ENCODE measurements at regions not wholly inside any gene's neighbourhood (a gene's known extent, or its start where the extent isn't known, plus 50 kb on each side); places are given as distances from the start of the nearest gene placed in this dataset.

- no peaks in the 10 kb centered on the region for H3K36me3 ChIP-seq (ENCODE audit: control insufficient read depth, insufficient read depth, low read length)
- no peaks in the 10 kb centered on the region for H3K9me3 ChIP-seq (ENCODE audit: control insufficient read depth, low read length)
- no peaks in the 10 kb centered on the region for H3K79me2 ChIP-seq
- no peak for TF ChIP-seq CTCF (IDR thresholded peaks at IDR 0.05)
- H3K27ac ChIP-seq, result no peak overlapping the region
- no peak overlapping the region for H3K4me2 ChIP-seq (ENCODE audit: low read length)
- H3K9ac ChIP-seq, result no peak overlapping the region
- H3K4me1 ChIP-seq, result no peaks in the 10 kb centered on the region
- no peaks in the 10 kb centered on the region for H3K27me3 ChIP-seq (ENCODE audit: control insufficient read depth, insufficient read depth, low read length)
- no peak overlapping the region for H3K4me3 ChIP-seq (ENCODE audit: low read depth, low read length)
- no peak overlapping the region for H2AFZ ChIP-seq
These were observed 406.2 kb upstream of the FLRT2 start for GRCh38 chr14:85123755-85124154.

- no peaks in the 10 kb centered on the region for H3K27me3 ChIP-seq (ENCODE audit: control insufficient read depth, insufficient read depth, low read length)
- TF ChIP-seq CTCF (IDR thresholded peaks at IDR 0.05), result no peak
- no peaks in the 10 kb centered on the region for H3K79me2 ChIP-seq
These were observed 405.2 kb upstream of the FLRT2 start for GRCh38 chr14:85124631-85125290.

GRCh38 chr14:85125291-85125670 is 404.7 kb upstream of the FLRT2 start:
- no peak overlapping the region for H3K9ac ChIP-seq
- H3K79me2 ChIP-seq, result no peaks in the 10 kb centered on the region
- no peaks in the 10 kb centered on the region for H3K4me1 ChIP-seq
- H3K4me3 ChIP-seq (ENCODE audit: low read depth, low read length), result no peak overlapping the region
- no peaks in the 10 kb centered on the region for H3K27me3 ChIP-seq (ENCODE audit: control insufficient read depth, insufficient read depth, low read length)
- H3K4me2 ChIP-seq (ENCODE audit: low read length), result no peak overlapping the region
- H2AFZ ChIP-seq, result no peak overlapping the region
- H3K9me3 ChIP-seq (ENCODE audit: control insufficient read depth, low read length), result no peaks in the 10 kb centered on the region
- no peak for TF ChIP-seq CTCF (IDR thresholded peaks at IDR 0.05)
- no peaks in the 10 kb centered on the region for H3K36me3 ChIP-seq (ENCODE audit: control insufficient read depth, insufficient read depth, low read length)
- H3K27ac ChIP-seq, result no peak overlapping the region

More at GRCh38 chr14:85124631-85125290, 405.2 kb upstream of the FLRT2 start:
- no peak overlapping the region for H2AFZ ChIP-seq
- no peaks in the 10 kb centered on the region for H3K36me3 ChIP-seq (ENCODE audit: control insufficient read depth, insufficient read depth, low read length)
- no peak overlapping the region for H3K9ac ChIP-seq
- H3K9me3 ChIP-seq (ENCODE audit: control insufficient read depth, low read length), result no peaks in the 10 kb centered on the region
- no peak overlapping the region for H3K27ac ChIP-seq
- no peak overlapping the region for H3K4me3 ChIP-seq (ENCODE audit: low read depth, low read length)
- H3K4me2 ChIP-seq (ENCODE audit: low read length), result no peak overlapping the region
- H3K4me1 ChIP-seq, result no peaks in the 10 kb centered on the region

GRCh38 chr14:85129921-85130320 is 400.0 kb upstream of the FLRT2 start:
- Histone ChIP-seq H3K9ac (no peak overlapping the region), H3K4me1 (no peaks in the 10 kb centered on the region), H3K4me3 (ENCODE audit: low read depth, low read length) (no peak overlapping the region), H3K36me3 (ENCODE audit: control insufficient read depth, insufficient read depth, low read length) (no peaks in the 10 kb centered on the region), H3K79me2 (no peaks in the 10 kb centered on the region), H3K9me3 (ENCODE audit: control insufficient read depth, low read length) (no peaks in the 10 kb centered on the region), H3K4me2 (ENCODE audit: low read length) (no peak overlapping the region), H3K27ac (no peak overlapping the region), H3K27me3 (ENCODE audit: control insufficient read depth, insufficient read depth, low read length) (no peaks in the 10 kb centered on the region), H2AFZ (no peak overlapping the region)
- TF ChIP-seq CTCF (IDR thresholded peaks at IDR 0.05), result no peak
